Aorta (tissue), 5 donors: ENCODE measurements at regions not wholly inside any gene's neighbourhood (a gene's known extent, or its start where the extent isn't known, plus 50 kb on each side); places are given as distances from the start of the nearest gene placed in this dataset.
A peak's percentile ranks its signal among the peaks of the same experiment; 100 is the strongest.
"Not testable (repeated sequence)": the region's sequence is repeated elsewhere in the genome, so short reads cannot be mapped to it uniquely, and the experiment has no call there.

ENCODE experiments used
- ATAC-seq: fragments of 200-7000 bp; cut with Tn5 transposase; one replicate; pipeline ENCODE4 v1.9.1; 2022; ENCODE audit warnings: moderate library complexity; ENCODE audit not compliant: low FRiP score
- DNase-seq, 2 donors: peaks; one replicate each; pipeline ENCODE4 v3.0.0-alpha.2; 2020
- H3K27ac ChIP-seq, 2 donors: one replicate each; pipeline ENCODE4 v1.5.1; 2013; ENCODE audit warnings: low read length in 2 of 2, mild to moderate bottlenecking in 2 of 2, moderate library complexity in 2 of 2, control low read depth in 1 of 2, inconsistent platforms in 1 of 2, low read depth in 1 of 2
- H3K27me3 ChIP-seq, 2 donors: one replicate each; pipeline ENCODE4 v1.6.1; 2013; ENCODE audit warnings: control low read depth in 1 of 2, low read length in 1 of 2, mild to moderate bottlenecking in 1 of 2, moderate library complexity in 1 of 2; ENCODE audit not compliant: insufficient read depth in 2 of 2, control insufficient read depth in 1 of 2
- H3K36me3 ChIP-seq, 2 donors: one replicate each; pipeline ENCODE4 v1.6.1; 2013; ENCODE audit warnings: control low read depth in 1 of 2, low read length in 1 of 2, mild to moderate bottlenecking in 1 of 2; ENCODE audit not compliant: insufficient read depth in 2 of 2, control insufficient read depth in 1 of 2
- H3K4me1 ChIP-seq, 2 donors: one replicate each; pipeline ENCODE4 v1.6.1; 2013; ENCODE audit warnings: low read length in 2 of 2, control low read depth in 1 of 2, mild to moderate bottlenecking in 1 of 2, moderate library complexity in 1 of 2; ENCODE audit not compliant: insufficient read depth in 2 of 2, control insufficient read depth in 1 of 2
- H3K4me3 ChIP-seq, 2 donors: one replicate each; pipeline ENCODE4 v1.5.1; 2013; ENCODE audit warnings: low read length in 2 of 2, control low read depth in 1 of 2, mild to moderate bottlenecking in 1 of 2
- H3K9me3 ChIP-seq: one replicate; pipeline ENCODE4 v1.6.1; 2013; ENCODE audit warnings: mild to moderate bottlenecking, low read length; ENCODE audit not compliant: control insufficient read depth
- WGBS, 2 donors: extraction: QIAGEN DNeasy Blood & Tissue Kit; methylation state at CpG; one replicate each; pipeline ENCODE4 v1.1.7; 2013; 5-methylcytosine and 5-hydroxymethylcytosine counted together
- intact Hi-C, 2 donors: fragments of 100-400 bp; cut with DNase I; formaldehyde crosslinking; loops; one replicate each; pipeline versions ENCODE4 v1.14.2 to v1.15.0; 2022
- donor health status: healthy with polysubstance abuse.
- donor health status: Bipolar disorder and iron deficiency.
- donor health status: DM: no; HTN: no; CAD: no.
- donor health status: DM: no; HTN: no; CAD: no.
- donor health status: DM: yes; HTN: yes; CAD: no.

DNA sequence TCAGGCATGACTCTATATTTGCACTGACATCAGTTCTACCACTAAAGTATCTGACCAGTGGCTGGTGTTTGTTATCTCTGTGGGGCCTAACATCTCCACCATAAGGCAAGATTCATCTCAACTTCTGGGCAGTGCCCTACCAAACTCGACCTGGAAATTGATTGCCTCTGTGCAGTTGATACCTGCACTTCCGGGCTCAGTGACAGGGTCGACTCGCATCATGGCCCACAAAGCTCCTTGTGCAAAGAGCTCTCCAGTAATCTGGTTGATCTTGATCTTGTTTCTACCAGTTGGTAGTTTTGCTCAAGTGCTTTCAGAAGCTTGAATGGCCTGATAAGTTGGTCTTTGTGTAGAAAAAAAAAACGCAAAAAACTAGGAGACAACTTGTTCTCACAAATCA, 501.1 kb upstream of the JAG1 start:
- ATAC-seq: no peak
- H3K4me3 ChIP-seq: no peak overlapping the region
- intact Hi-C loops: no loop called here
- H3K27ac ChIP-seq: no peak overlapping the region
- DNase-seq: no peak
- peaks cover 2 to 6% of the 10 kb centered on the region in 2 donors for H3K4me1 ChIP-seq
- H3K36me3 ChIP-seq: no peaks in the 10 kb centered on the region
- WGBS, 2 donors: 74 to 76% methylated on average over 5 of the region's 5 CpGs
- no peaks in the 10 kb centered on the region for H3K9me3 ChIP-seq
- H3K27me3 ChIP-seq: no peaks in the 10 kb centered on the region

DNA sequence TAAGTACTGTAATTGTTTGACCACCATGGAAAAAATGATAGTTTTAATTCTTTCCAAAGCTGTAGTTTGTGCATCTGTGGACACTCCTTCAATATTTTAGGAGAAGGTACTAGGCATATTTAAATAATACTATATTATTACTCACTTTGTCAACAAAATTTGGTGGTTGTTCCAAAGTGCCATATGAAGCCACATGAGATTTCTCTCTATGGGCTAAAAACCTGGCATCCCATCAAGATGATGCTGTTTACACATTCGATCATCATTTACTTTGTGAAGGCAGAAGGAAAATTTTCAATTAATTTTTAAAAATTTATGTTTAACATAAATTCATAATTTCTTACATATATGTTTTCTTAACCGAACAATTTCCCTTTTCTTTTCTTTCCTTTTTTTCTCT, 502.6 kb upstream of the JAG1 start:
- intact Hi-C loops: no loop called here
- DNase-seq (no peak), ATAC-seq (no peak)
- Histone ChIP-seq H3K27me3 (no peaks in the 10 kb centered on the region), H3K4me1 (peaks cover 0 to 2% of the 10 kb centered on the region in 2 donors), H3K27ac (no peak overlapping the region), H3K4me3 (no peak overlapping the region), H3K36me3 (no peaks in the 10 kb centered on the region), H3K9me3 (no peaks in the 10 kb centered on the region)
- whole genome bisulfite sequencing, 2 donors: 97% methylated on average over 2 of the region's 2 CpGs

DNA sequence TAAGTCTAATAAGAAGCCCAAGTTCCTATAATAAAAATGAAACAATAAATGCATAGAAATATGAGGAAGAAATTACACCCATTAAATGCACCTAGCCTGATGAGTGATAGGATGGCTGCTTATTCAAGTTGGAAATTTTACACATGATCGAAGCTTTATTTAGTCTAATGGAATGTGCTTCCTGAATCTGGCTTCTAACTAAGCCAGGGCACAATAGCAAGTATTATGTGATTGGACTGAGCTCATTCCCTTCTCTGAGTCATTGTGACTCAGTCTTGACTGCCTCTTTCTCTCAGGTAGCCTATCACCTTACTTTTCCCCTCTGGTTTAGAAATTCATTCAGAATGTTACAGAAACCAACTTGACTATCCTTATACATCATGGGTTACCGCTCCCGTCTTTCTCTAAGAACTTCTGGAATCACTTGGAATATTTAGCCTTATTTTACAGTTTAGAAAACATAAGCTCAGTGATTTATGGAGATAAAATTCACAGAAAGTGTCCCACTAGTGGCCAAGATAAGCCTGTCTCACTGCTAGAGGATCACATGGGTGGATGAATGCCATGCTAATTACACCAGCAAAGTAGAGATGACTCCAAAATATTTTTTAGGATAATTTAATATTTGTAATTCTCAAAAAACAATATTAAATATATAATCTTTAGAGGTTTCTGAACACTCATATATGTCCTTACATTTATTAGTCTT, 505.3 kb upstream of the JAG1 start:
- DNase-seq (no peak), ATAC-seq (no peak)
- no peaks in the 10 kb centered on the region for H3K36me3 ChIP-seq
- no peak overlapping the region for H3K4me3 ChIP-seq
- no peaks in the 10 kb centered on the region for H3K27me3 ChIP-seq
- WGBS, 2 donors: 30 to 34% methylated on average over 3 of the region's 3 CpGs
- H3K9me3 ChIP-seq: no peaks in the 10 kb centered on the region
- peaks cover 0 to 2% of the 10 kb centered on the region in 2 donors for H3K4me1 ChIP-seq
- H3K27ac ChIP-seq: no peak overlapping the region
- intact Hi-C loops: no loop called here

DNA sequence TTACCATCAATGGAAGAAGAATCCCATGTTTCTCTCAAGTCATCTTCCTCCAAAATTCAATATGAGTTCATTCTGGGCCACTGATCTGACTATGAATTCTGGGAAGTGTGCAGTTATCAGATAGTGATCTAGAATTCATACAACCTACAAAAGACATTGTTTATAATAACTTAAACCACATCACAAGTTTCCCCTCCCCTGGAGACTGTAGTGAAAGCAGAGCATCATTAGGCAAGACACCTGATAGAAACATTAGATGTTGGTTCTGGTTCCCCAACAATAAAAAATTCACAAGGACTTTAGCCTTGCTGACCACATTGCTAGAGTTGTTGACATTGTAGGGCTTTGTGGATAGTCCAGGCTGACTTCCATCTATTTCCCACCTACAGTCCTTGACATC, 506.4 kb upstream of the JAG1 start:
- H3K4me1 ChIP-seq: no peaks in the 10 kb centered on the region
- ATAC-seq: no peak
- no peak overlapping the region for H3K27ac ChIP-seq
- no peak for DNase-seq
- H3K27me3 ChIP-seq: no peaks in the 10 kb centered on the region
- no peak overlapping the region for H3K4me3 ChIP-seq
- no peaks in the 10 kb centered on the region for H3K36me3 ChIP-seq
- H3K9me3 ChIP-seq: no peaks in the 10 kb centered on the region
- intact Hi-C loops: no loop called here

DNA sequence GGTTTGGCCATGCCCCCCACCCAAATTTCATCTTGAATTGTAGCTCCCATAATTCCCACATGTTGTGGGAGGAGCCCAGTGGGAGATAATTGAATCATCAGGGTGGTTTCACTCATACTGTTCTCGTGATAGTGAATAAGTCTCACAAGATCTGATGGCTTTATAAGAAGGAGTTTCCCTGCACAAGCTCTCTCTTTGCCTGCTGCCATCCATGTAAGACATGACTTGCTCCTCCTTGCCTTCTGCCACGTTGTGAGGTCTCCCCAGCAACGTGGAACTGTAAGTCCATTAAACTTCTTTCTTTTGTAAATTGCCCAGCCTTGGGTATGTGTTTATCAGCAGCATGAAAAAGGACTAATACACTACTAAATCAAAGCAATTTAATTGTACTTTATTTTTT, 507.3 kb upstream of the JAG1 start:
- 95 to 96% methylated on average over 3 of the region's 3 CpGs for whole genome bisulfite sequencing, 2 donors

DNA sequence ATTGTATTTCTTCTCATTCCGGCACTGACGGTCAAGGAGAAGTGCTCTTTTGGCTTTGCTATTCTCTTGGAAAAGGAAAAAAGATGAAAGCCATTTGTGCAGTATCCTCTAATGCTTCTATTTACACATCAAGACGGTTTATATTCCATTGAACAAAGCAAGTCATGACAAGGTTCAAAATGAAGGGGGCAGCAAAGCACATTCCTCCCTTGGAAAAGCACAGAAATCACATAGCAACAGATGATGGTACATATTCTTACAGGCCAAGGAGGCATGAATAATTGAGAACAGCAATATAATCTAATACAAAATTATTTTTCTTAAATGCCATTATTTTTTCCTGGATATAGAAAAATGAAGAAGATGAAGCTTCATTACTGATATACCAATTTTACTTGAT, 508.2 kb upstream of the JAG1 start:
- no peaks in the 10 kb centered on the region for H3K4me1 ChIP-seq
- H3K9me3 ChIP-seq: no peaks in the 10 kb centered on the region
- 99% methylated on average over 3 of the region's 3 CpGs for WGBS, 2 donors
- H3K27ac ChIP-seq: no peak overlapping the region
- intact Hi-C loops: no loop called here
- no peaks in the 10 kb centered on the region for H3K36me3 ChIP-seq
- H3K27me3 ChIP-seq: no peaks in the 10 kb centered on the region
- no peak for DNase-seq
- ATAC-seq: no peak
- no peak overlapping the region for H3K4me3 ChIP-seq

More for the DNA sequence above, 507.3 kb upstream of the JAG1 start:
- H3K4me3 ChIP-seq, H3K36me3 ChIP-seq, H3K27me3 ChIP-seq, DNase-seq, H3K9me3 ChIP-seq, ATAC-seq, H3K4me1 ChIP-seq, intact Hi-C loops, H3K27ac ChIP-seq: not testable (repeated sequence)

DNA sequence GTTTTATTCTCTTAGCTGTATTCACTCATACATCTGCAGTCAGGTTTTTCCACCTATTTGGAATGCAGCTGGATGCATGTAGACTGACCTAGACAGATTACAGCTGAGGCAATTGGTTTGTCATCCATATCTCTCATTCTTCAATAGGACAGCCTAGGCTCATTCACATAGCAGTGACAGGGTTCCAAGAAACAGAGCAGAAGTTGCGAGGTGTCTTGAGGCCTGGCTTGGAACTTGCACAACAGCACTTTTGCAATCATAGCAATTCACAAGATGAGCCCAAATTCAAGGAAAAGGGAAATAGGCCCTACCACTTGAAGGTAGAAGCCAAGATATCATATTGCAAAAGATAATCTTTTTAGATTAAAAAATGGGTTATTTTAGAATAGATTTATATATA, 508.9 kb upstream of the JAG1 start:
- intact Hi-C loops: no loop called here

DNA sequence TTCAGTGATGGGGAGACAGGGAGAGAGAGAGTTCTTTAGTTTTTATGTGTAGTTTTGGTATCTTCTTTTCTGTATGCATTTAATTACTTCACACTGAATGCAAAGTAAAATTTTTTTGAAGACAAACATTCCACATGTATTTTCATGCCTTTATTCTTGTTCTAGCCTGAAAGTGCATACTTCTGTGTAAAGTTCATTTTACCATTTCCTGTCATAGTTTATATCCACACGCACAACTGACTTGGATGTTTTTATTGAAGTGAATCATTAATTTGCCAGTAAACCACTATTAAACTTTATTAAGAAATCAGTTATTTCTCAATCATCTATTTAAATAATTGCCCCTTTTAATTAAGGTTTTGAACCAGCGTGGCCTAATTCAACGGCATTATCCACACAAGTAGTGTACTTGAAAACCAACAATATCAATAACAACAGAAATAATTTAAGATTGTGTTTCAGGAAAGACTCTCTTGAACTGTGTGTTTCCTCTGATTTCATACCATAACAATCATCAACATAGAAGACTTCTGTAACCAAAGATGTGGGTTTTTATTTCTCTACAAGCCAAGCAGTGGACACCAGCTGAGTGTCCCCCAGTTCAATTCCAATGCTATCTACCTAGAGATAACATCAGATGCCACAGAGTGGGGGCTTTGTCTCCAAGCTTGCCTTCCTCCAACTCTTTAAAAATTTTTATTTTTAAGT, 512.7 kb upstream of the JAG1 start:
- 49 to 68% methylated on average over 3 of the region's 3 CpGs for WGBS, 2 donors
- Histone ChIP-seq H3K36me3 (no peaks in the 10 kb centered on the region), H3K27me3 (no peaks in the 10 kb centered on the region), H3K4me3 (no peak overlapping the region), H3K9me3 (no peaks in the 10 kb centered on the region), H3K4me1 (no peaks in the 10 kb centered on the region), H3K27ac (no peak overlapping the region)
- intact Hi-C loops: no loop called here
- DNase-seq (no peak), ATAC-seq (no peak)

More for the DNA sequence above, 508.9 kb upstream of the JAG1 start:
- ATAC-seq (peak; percentile 60), DNase-seq (no peak)
- no peaks in the 10 kb centered on the region for H3K9me3 ChIP-seq
- no peaks in the 10 kb centered on the region for H3K27me3 ChIP-seq
- H3K4me3 ChIP-seq: no peak overlapping the region
- H3K36me3 ChIP-seq: no peaks in the 10 kb centered on the region
- H3K4me1 ChIP-seq: no peaks in the 10 kb centered on the region
- H3K27ac ChIP-seq: no peak overlapping the region
- WGBS, 2 donors: 91 to 93% methylated on average over 1 of the region's 1 CpG
